Inflammatory macrophage treated with lipopolysaccharide for 4 hours (primary cell): ENCODE measurements at regions not wholly inside any gene's neighbourhood (a gene's known extent, or its start where the extent isn't known, plus 50 kb on each side); places are given as distances from the start of the nearest gene placed in this dataset.
"Not testable (repeated sequence)": the region's sequence is repeated elsewhere in the genome, so short reads cannot be mapped to it uniquely, and the experiment has no call there.

ENCODE experiments used
- DNase-seq: peaks from one replicate; pipeline ENCODE4 v3.0.0-alpha.2; 2020

- no peak for DNase-seq
Observed at GRCh38 chr13:50396001-50396400, 380.8 kb downstream of the KCNRG start.

DNA sequence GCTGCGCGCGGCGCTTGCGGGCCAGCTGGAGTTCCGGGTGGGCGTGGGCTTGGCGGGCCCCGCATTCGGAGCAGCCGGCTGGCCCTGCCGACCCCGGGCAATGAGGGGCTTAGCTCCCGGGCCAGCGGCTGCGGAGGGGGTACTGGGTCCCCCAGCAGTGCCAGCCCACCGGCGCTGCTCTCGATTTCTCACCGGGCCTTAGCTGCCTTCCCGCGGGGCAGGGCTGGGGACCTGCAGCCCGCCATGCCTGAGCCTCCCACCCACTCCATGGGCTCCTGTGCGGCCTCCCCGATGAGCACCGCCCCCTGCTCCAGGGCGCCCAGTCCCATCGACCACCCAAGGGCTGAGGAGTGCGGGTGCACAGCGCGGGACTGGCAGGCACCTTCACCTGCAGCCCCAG lies 381.4 kb downstream of the KCNRG start:
- not testable (repeated sequence) for DNase-seq

- no peak for DNase-seq
Observed at GRCh38 chr13:50400035-50400726, 384.9 kb downstream of the KCNRG start.

GRCh38 chr13:50401049-50401505 lies 385.8 kb downstream of the KCNRG start:
- DNase-seq, result peak; percentile 61

- DNase-seq, result peak; percentile 74
Observed at GRCh38 chr13:50401721-50402465, 386.6 kb downstream of the KCNRG start.

DNA sequence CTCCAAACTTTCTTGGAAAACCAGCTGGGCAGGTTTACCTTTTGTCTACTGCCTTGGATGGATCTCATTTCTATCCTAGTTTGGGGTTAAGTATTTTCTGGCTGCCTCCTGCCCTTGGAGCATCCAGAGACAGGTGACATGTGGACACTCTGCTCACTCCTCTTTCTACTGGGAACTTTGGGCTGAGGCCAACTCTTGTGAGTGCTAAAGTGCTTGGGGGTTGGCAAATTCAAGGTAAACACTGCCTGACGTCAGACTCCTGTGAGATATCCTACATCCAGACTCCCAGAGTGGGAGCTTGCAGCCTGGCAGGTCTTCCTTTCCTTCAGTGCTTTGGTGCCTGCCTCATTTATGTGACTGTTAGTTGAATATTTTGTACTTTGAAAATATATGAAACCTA lies 388.1 kb downstream of the KCNRG start:
- DNase-seq, result no peak

GRCh38 chr13:50404116-50404515 lies 388.9 kb downstream of the KCNRG start:
- DNase-seq, result no peak

DNA sequence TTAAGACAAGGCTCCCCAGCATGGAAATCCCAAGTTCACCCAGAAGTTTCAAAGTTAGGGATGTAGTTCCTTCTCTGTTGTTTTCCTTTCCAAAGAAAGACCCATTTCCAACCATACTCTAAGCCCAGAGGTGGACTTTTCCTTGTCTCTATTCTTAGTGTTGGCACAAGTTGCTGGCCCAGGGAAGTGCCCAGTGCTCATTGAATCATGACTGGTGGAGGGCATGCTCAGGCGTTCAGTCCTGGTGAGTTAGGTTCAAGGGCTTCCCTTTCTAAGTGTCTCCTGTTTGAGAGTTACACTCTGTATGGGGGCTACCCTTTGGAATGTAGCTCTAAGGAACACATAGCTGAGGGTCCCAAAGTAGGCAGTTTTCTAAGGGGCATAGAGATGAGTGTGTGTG lies 389.5 kb downstream of the KCNRG start:
- no peak for DNase-seq

DNA sequence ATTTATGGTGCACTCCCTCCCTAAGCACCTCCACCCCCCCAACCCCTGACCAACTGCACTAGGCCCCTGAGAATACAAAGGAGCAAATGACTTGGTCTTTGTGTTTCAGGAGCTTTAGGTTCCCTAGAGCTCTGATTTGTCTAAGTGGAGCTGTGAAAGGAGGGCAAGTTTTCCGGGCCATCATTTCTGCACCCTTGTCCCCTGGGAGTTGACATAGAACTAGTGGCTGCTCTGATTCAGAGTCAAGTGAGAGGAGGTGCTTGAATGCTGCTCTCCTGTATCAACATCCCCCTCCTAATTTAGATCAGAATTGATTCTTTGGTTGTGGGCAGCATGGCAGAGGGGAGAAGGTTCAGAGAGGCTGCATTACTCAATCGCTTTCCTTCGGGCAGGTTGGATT lies 391.6 kb downstream of the KCNRG start:
- DNase-seq, result no peak

DNA sequence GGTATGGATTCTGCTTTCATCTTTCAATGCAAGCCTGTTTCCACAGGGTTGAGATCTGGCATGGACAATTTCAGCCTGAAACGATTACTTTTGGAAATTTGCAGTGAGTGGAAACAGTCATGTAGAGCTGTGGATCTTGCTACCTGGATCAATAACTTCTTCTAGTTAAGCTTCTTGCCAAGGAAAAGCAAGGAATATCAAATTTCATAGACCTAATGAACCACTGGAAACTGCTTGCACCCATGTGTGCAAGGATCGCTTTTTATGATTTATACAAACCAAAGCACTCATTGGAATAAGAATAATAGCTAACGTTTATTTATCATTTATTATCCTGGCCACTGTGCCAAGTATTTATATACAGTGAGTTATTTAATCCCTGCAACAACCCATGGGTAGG lies 392.8 kb downstream of the KCNRG start:
- no peak for DNase-seq

- DNase-seq, result no peak
Observed at GRCh38 chr13:50409220-50409619, 394.0 kb downstream of the KCNRG start.

GRCh38 chr13:50410921-50411746 lies 395.9 kb downstream of the KCNRG start:
- no peak for DNase-seq

- no peak for DNase-seq
Observed at GRCh38 chr13:50412046-50412617, 396.9 kb downstream of the KCNRG start.

DNA sequence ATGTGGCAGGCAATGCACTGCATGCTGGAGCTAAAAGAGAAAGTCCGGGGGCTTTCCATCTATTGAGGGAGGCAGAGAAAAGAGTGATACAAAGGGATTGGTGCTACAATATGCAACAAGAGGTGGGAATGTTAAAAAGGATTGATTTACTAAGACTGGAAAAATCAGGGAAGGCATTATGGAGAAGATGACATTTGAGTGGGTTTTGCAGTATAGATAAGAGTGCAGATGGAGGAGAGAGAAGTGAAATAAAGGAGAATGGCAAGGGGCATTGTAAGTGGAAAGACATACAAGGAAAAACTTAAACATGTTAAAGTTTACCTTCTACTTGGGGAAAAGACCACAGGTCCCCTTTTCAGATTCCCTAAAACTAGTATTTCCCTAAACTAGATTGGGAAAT lies 399.4 kb downstream of the KCNRG start:
- no peak for DNase-seq

- DNase-seq, result no peak
Observed at GRCh38 chr13:50415428-50415827, 400.2 kb downstream of the KCNRG start.

- DNase-seq, result no peak
Observed at GRCh38 chr13:50417597-50417996, 402.4 kb downstream of the KCNRG start.

DNA sequence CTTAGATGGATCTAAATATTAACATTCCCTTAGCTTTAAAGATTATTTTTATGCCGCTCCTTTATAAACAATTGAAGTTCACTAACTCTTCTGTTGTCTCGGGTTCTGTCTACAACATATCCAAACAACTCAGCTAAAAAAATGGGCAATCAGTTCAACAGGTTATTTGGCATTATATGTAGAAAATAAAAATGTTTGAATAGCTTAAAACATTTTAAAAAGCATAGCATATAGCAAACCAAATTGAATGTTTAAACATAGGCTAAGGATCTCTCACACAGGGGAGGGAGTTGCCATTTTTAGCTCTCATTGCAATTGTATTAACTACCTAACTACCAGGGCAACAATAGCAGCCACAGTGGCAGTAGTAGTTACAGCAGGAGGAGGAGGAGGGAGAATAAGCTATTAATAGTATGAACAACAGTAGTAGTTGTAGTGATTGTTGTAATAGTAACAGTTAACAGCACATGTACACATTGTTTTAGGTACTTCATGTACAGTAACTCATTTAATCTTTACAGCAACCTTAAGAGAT lies 404.2 kb downstream of the KCNRG start:
- DNase-seq, result no peak

DNA sequence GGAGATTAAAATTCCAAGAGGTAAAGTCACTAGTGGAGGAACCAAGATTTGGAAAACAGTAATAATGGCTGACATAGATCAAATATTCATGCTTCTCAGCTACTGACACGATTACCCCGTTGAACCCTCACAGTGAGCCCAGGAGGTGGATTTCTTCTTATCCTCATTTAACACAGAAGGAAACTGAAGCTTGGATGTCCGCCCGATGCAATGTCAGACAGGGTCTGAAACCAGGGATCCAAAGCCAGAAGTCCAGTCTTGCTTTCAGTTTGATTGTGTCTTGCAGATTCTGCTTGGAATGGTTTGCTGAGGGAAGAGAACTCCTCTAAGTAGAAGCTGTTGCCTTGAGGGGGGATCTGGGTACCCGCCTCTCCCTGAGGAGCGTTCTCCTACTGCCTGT lies 404.7 kb downstream of the KCNRG start:
- DNase-seq, result no peak

- DNase-seq, result no peak
Observed at GRCh38 chr13:50420718-50421472, 405.7 kb downstream of the KCNRG start.

- DNase-seq, result no peak
Observed at GRCh38 chr13:50421473-50422130, 406.4 kb downstream of the KCNRG start.
